SK-N-SH (cell line): ENCODE measurements at regions not wholly inside any gene's neighbourhood (a gene's known extent, or its start where the extent isn't known, plus 50 kb on each side); places are given as distances from the start of the nearest gene placed in this dataset.

ENCODE experiments used
- CTCF ChIA-PET: fragments of 300-600, 350-600 bp; formaldehyde crosslinking; extraction: SDS; loops from one replicate; lab custom pipeline; 2021; lab: Yijun Ruan, JAX
- POLR2A ChIA-PET: fragments of 350-600 bp; sonication (Branson Sonifier 250); formaldehyde crosslinking; extraction: SDS; loops from one replicate; lab custom pipeline; 2020; ENCODE audit warnings: antibody characterized with exemption, inconsistent platforms; lab: Yijun Ruan, JAX
- DNase-seq: peaks from one replicate; pipeline ENCODE4 v3.0.0; 2012
- H2AFZ ChIP-seq: fragments of 200-600 bp; sonication (generic); 2 replicates; pipeline ENCODE4 v1.8.1; 2016; ENCODE audit warnings: antibody characterized with exemption, mild to moderate bottlenecking, low read depth
- H3F3A ChIP-seq: fragments of 200-600 bp; sonication (generic); replicated peaks from 2 replicates; pipeline ENCODE3; 2016; ENCODE audit warnings: antibody characterized with exemption, mild to moderate bottlenecking; ENCODE audit not compliant: insufficient read depth
- H3K27ac ChIP-seq, 2 experiments: fragments of 200-500 bp in 1 of 2; fragments of 200-600 bp in 1 of 2; sonication (Bioruptor generic) in 1 of 2; sonication (generic), shearing (Covaris generic) in 1 of 2; 2 replicates each; pipeline versions ENCODE4 v1.5.1 to v1.6.1; 2014 to 2016; ENCODE audit warnings: low read depth in 2 of 2, inconsistent platforms in 1 of 2, low read length in 1 of 2, mild to moderate bottlenecking in 1 of 2, mixed read lengths in 1 of 2
- H3K27me3 ChIP-seq: fragments of 200-600 bp; sonication (generic), shearing (Covaris generic); 2 replicates; pipeline ENCODE4 v1.6.1; 2016; ENCODE audit warnings: mixed run types; ENCODE audit not compliant: insufficient read depth
- H3K36me3 ChIP-seq, 2 experiments: fragments of 200-500 bp in 1 of 2; fragments of 200-600 bp in 1 of 2; sonication (Bioruptor generic) in 1 of 2; sonication (generic) in 1 of 2; replicated peaks in 1 of 2; 2 replicates each; pipeline versions ENCODE3 to v1.5.1; 2014 to 2016; ENCODE audit warnings: low read length in 1 of 2, mild to moderate bottlenecking in 1 of 2; ENCODE audit not compliant: insufficient read depth in 2 of 2, control insufficient read depth in 1 of 2
- H3K4me1 ChIP-seq, 2 experiments: fragments of 200-500 bp in 1 of 2; fragments of 200-600 bp in 1 of 2; sonication (Bioruptor generic) in 1 of 2; sonication (generic), shearing (Covaris generic) in 1 of 2; 2 replicates each; pipeline versions ENCODE4 v1.5.1 to v1.6.1; 2014 to 2016; ENCODE audit warnings: low read depth in 1 of 2, low read length in 1 of 2, mixed run types in 1 of 2; ENCODE audit not compliant: insufficient read depth in 2 of 2, control insufficient read depth in 1 of 2
- H3K4me2 ChIP-seq: fragments of 200-600 bp; sonication (generic), shearing (Covaris generic); 2 replicates; pipeline ENCODE4 v1.6.1; 2017; ENCODE audit warnings: mixed run types
- H3K4me3 ChIP-seq, 2 experiments: fragments of 200-500 bp in 1 of 2; fragments of 200-600 bp in 1 of 2; sonication (Bioruptor generic) in 1 of 2; sonication (generic), shearing (Covaris generic) in 1 of 2; 2 replicates each; pipeline versions ENCODE4 v1.5.1 to v1.8.1; 2014 to 2016; ENCODE audit warnings: low read depth in 2 of 2, inconsistent platforms in 1 of 2, low read length in 1 of 2, mild to moderate bottlenecking in 1 of 2, mixed read lengths in 1 of 2, moderate library complexity in 1 of 2
- H3K79me2 ChIP-seq: fragments of 200-600 bp; sonication (generic); 2 replicates; pipeline ENCODE4 v1.8.1; 2017; ENCODE audit warnings: mild to moderate bottlenecking; ENCODE audit not compliant: insufficient read depth
- H3K9ac ChIP-seq: fragments of 200-600 bp; sonication (generic); 2 replicates; pipeline ENCODE4 v1.6.1; 2017; ENCODE audit warnings: mixed run types
- H3K9me2 ChIP-seq: fragments of 200-600 bp; sonication (generic); 2 replicates; pipeline ENCODE4 v1.6.1; 2017; ENCODE audit warnings: mixed run types
- H3K9me3 ChIP-seq: fragments of 200-600 bp; sonication (generic); 2 replicates; pipeline ENCODE4 v1.6.1; 2017; ENCODE audit warnings: mixed run types, mild to moderate bottlenecking, moderate library complexity
- H4K20me1 ChIP-seq: fragments of 200-600 bp; sonication (generic); 2 replicates; pipeline ENCODE4 v1.6.1; 2017; ENCODE audit warnings: mild to moderate bottlenecking, mixed run types; ENCODE audit not compliant: insufficient read depth
- CHD2 ChIP-seq: fragments of 150-350 bp; IDR thresholded peaks from 2 replicates; pipeline ENCODE4 v1.6.1; 2018; ENCODE audit warnings: low read length; ENCODE audit not compliant: partially characterized antibody
- EZH2phosphoT487 ChIP-seq: fragments of 200-600 bp; sonication (generic); IDR thresholded peaks from 2 replicates; pipeline ENCODE4 v1.6.1; 2017; ENCODE audit warnings: low read depth, mixed run types, mild to moderate bottlenecking, antibody characterized with exemption, moderate library complexity, borderline replicate concordance
- FOSL2 ChIP-seq: IDR thresholded peaks from 2 replicates; pipeline ENCODE4 v1.4.0; 2012; ENCODE audit warnings: low read depth, mild to moderate bottlenecking, moderate library complexity, borderline replicate concordance
- FOXM1 ChIP-seq: IDR thresholded peaks from 2 replicates; pipeline ENCODE4 v1.4.0; 2012; ENCODE audit warnings: low read depth, mild to moderate bottlenecking
- GATA2 ChIP-seq: sonication (generic); formaldehyde crosslinking; IDR thresholded peaks from 2 replicates; pipeline ENCODE4 v1.5.0; 2020; ENCODE audit warnings: mild to moderate bottlenecking, missing genetic modification reagents
- IRF3 ChIP-seq: fragments of 150-350 bp; IDR thresholded peaks from 2 replicates; pipeline ENCODE4 v1.6.1; 2016; ENCODE audit warnings: mild to moderate bottlenecking, low read depth, low read length
- NFIC ChIP-seq: IDR thresholded peaks from 2 replicates; pipeline ENCODE4 v1.4.0; 2012; ENCODE audit warnings: borderline replicate concordance
- NRF1 ChIP-seq: IDR thresholded peaks from 2 replicates; pipeline ENCODE4 v1.6.1; 2012; ENCODE audit warnings: low read depth, mild to moderate bottlenecking, low read length
- PBX3 ChIP-seq: IDR thresholded peaks from 2 replicates; pipeline ENCODE4; 2012
- SIN3A ChIP-seq: IDR thresholded peaks from 2 replicates; pipeline ENCODE4 v1.6.1; 2012; ENCODE audit warnings: low read depth, mild to moderate bottlenecking, low read length, moderate library complexity, borderline replicate concordance
- TAF1 ChIP-seq: IDR thresholded peaks from 2 replicates; pipeline ENCODE4 v1.6.1; 2012; ENCODE audit warnings: low read depth, mild to moderate bottlenecking, low read length, moderate library complexity, borderline replicate concordance
- USF2 ChIP-seq: fragments of 150-350 bp; IDR thresholded peaks from 2 replicates; pipeline ENCODE4 v1.6.1; 2017; ENCODE audit warnings: antibody characterized with exemption, low read length, low read depth, borderline replicate concordance
- WGBS: methylation state at CpG from one replicate; pipeline ENCODE4 v1.1.6; 2017; ENCODE audit warnings: low lambda C conversion rate; 5-methylcytosine and 5-hydroxymethylcytosine counted together

- peaks cover 0 to 4% of the 10 kb centered on the region in 2 experiments; a peak in 1 of 4 replicates for H3K4me1 ChIP-seq
- no peaks in the 10 kb centered on the region for H3F3A ChIP-seq
- H3K36me3 ChIP-seq = no peaks in the 10 kb centered on the region
- ChIA-PET CTCF (no interaction called here), POLR2A (no interaction called here)
- H3K9me3 ChIP-seq = no peaks in the 10 kb centered on the region
- no peaks in the 10 kb centered on the region for H4K20me1 ChIP-seq
- DNase-seq = no peak
- no peak overlapping the region for H3K27ac ChIP-seq
- 60% methylated on average over 8 of the region's 9 CpGs for WGBS
- no peaks in the 10 kb centered on the region for H3K79me2 ChIP-seq
- no peak overlapping the region for H2AFZ ChIP-seq
- H3K9ac ChIP-seq = no peak overlapping the region
- H3K9me2 ChIP-seq = no peaks in the 10 kb centered on the region
- H3K27me3 ChIP-seq = peaks cover 10% of the 10 kb centered on the region; the same call in 1 of the 2 replicates
- no peak overlapping the region for H3K4me3 ChIP-seq
- TF ChIP-seq SIN3A (no peak), FOXM1 (no peak), USF2 (no peak), NFIC (no peak), IRF3 (no peak), EZH2phosphoT487 (no peak), CHD2 (no peak), TAF1 (no peak), NRF1 (no peak), PBX3 (no peak), FOSL2 (no peak), GATA2 (CRISPR knock-in tag) (no peak)
- H3K4me2 ChIP-seq = no peak overlapping the region
Observed at GRCh38 chr3:194032828-194033435, 103.0 kb upstream of the HES1 start.
